ENCODE measurements at regions not wholly inside any gene's neighbourhood (a gene's known extent, or its start where the extent isn't known, plus 50 kb on each side); places are given as distances from the start of the nearest gene placed in this dataset.
"Not testable (repeated sequence)": the region's sequence is repeated elsewhere in the genome, so short reads cannot be mapped to it uniquely, and the experiment has no call there.

- no peak for DNase-seq (ENCODE audit: low spot score)
- in situ Hi-C loops (cut with MboI; ENCODE audit: low pct_unique_long_range_greater_than_20kb, low sequenced_read_pairs, unreplicated experiment) = no loop called here
These were observed 1278.4 kb upstream of the TENM4 start for GRCh38 chr11:80719292-80719646.

GRCh38 chr11:80718611-80719291 is 1277.9 kb upstream of the TENM4 start:
- no peak for TF ChIP-seq CTCF (IDR thresholded peaks at IDR 0.05; ENCODE audit: extremely low read depth, insufficient read depth, missing control alignments)
- no peak for DNase-seq (ENCODE audit: low spot score)
- in situ Hi-C loops (cut with MboI; ENCODE audit: low pct_unique_long_range_greater_than_20kb, low sequenced_read_pairs, unreplicated experiment) = no loop called here

More at GRCh38 chr11:80719292-80719646, 1278.4 kb upstream of the TENM4 start:
- no peak for TF ChIP-seq CTCF (IDR thresholded peaks at IDR 0.05; ENCODE audit: extremely low read depth, insufficient read depth, missing control alignments)

- no peak for TF ChIP-seq CTCF (IDR thresholded peaks at IDR 0.05; ENCODE audit: extremely low read depth, insufficient read depth, missing control alignments)
- DNase-seq (ENCODE audit: low spot score) = no peak
- in situ Hi-C loops (cut with MboI; ENCODE audit: low pct_unique_long_range_greater_than_20kb, low sequenced_read_pairs, unreplicated experiment) = no loop called here
These were observed 1261.4 kb upstream of the TENM4 start for GRCh38 chr11:80702264-80702663.

GRCh38 chr11:80700386-80700785 is 1259.6 kb upstream of the TENM4 start:
- in situ Hi-C loops (cut with MboI; ENCODE audit: low pct_unique_long_range_greater_than_20kb, low sequenced_read_pairs, unreplicated experiment) = no loop called here
- no peak for DNase-seq (ENCODE audit: low spot score)
- TF ChIP-seq CTCF (IDR thresholded peaks at IDR 0.05; ENCODE audit: extremely low read depth, insufficient read depth, missing control alignments) = no peak

- in situ Hi-C loops (cut with MboI; ENCODE audit: low pct_unique_long_range_greater_than_20kb, low sequenced_read_pairs, unreplicated experiment); DNase-seq (ENCODE audit: low spot score): not testable (repeated sequence)
These were observed 1258.8 kb upstream of the TENM4 start for GRCh38 chr11:80699406-80700177.

GRCh38 chr11:80698637-80699036 is 1257.8 kb upstream of the TENM4 start:
- in situ Hi-C loops (cut with MboI; ENCODE audit: low pct_unique_long_range_greater_than_20kb, low sequenced_read_pairs, unreplicated experiment) = no loop called here
- TF ChIP-seq CTCF (IDR thresholded peaks at IDR 0.05; ENCODE audit: extremely low read depth, insufficient read depth, missing control alignments) = no peak
- no peak for DNase-seq (ENCODE audit: low spot score)

- TF ChIP-seq CTCF (IDR thresholded peaks at IDR 0.05; ENCODE audit: extremely low read depth, insufficient read depth, missing control alignments) = no peak
- DNase-seq (ENCODE audit: low spot score) = no peak
- in situ Hi-C loops (cut with MboI; ENCODE audit: low pct_unique_long_range_greater_than_20kb, low sequenced_read_pairs, unreplicated experiment) = no loop called here
These were observed 1253.6 kb upstream of the TENM4 start for GRCh38 chr11:80694385-80694784.

Data from GM13977 (cell line).